ENCODE measurements at regions not wholly inside any gene's neighbourhood (a gene's known extent, or its start where the extent isn't known, plus 50 kb on each side); places are given as distances from the start of the nearest gene placed in this dataset.

DNA sequence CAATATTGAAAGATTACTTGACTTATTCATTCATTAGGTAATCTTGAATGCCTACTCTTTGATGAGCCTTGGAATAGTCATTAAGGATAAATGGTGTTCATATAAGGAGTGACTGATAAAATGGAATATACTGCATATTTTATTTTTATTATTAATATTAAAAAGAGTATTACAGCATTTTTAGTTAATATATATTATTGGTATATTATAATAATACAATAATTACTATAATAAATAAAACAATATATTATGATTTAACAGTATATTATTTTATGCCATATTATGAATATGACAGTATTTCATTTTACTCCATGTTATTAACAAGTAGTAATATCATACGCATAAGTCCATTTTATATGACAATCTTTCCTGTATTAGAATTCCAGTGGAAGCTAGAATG is 490.8 kb upstream of the NFIA start:
- H3K4me3 Mint-ChIP-seq (ENCODE audit: unreplicated experiment), result no peak overlapping the region
- TF ChIP-seq, protein P1, sequence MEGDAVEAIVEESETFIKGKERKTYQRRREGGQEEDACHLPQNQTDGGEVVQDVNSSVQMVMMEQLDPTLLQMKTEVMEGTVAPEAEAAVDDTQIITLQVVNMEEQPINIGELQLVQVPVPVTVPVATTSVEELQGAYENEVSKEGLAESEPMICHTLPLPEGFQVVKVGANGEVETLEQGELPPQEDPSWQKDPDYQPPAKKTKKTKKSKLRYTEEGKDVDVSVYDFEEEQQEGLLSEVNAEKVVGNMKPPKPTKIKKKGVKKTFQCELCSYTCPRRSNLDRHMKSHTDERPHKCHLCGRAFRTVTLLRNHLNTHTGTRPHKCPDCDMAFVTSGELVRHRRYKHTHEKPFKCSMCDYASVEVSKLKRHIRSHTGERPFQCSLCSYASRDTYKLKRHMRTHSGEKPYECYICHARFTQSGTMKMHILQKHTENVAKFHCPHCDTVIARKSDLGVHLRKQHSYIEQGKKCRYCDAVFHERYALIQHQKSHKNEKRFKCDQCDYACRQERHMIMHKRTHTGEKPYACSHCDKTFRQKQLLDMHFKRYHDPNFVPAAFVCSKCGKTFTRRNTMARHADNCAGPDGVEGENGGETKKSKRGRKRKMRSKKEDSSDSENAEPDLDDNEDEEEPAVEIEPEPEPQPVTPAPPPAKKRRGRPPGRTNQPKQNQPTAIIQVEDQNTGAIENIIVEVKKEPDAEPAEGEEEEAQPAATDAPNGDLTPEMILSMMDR (IDR thresholded peaks at IDR 0.05; ENCODE audit: unreplicated experiment), result no peak
- no peak for DNase-seq (ENCODE audit: low spot score)
- H3K9me3 Mint-ChIP-seq (ENCODE audit: unreplicated experiment), result no peaks in the 10 kb centered on the region
- H3K27me3 Mint-ChIP-seq (ENCODE audit: unreplicated experiment), result no peaks in the 10 kb centered on the region
- H3K4me1 Mint-ChIP-seq (ENCODE audit: unreplicated experiment), result peaks cover 9% of the 10 kb centered on the region
- H3K36me3 Mint-ChIP-seq (ENCODE audit: low read depth, unreplicated experiment), result no peaks in the 10 kb centered on the region
- no peak overlapping the region for H3K27ac Mint-ChIP-seq (ENCODE audit: unreplicated experiment)

DNA sequence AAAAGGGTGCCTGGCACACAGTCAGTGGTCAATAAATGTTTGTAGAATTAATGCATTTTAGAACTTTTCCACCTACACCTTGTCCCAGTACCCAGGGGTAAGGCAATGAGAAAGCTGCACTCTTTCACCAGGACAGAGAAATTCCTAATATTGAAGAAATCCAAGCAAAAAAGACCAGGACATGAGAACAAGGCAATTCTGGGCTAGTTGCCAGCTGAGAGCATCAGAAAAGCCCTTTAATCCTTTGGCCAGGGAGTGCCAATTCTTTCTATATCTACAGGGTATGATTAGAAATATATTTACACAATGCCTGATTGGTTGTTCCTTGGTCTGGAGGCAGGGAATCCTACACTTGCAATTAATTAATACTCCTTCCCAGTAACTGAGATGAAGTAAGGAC is 492.4 kb upstream of the NFIA start:
- Mint-ChIP-seq H3K4me3 (ENCODE audit: unreplicated experiment) (no peak overlapping the region), H3K4me1 (ENCODE audit: unreplicated experiment) (peaks cover 9% of the 10 kb centered on the region), H3K36me3 (ENCODE audit: low read depth, unreplicated experiment) (no peaks in the 10 kb centered on the region), H3K9me3 (ENCODE audit: unreplicated experiment) (no peaks in the 10 kb centered on the region), H3K27ac (ENCODE audit: unreplicated experiment) (no peak overlapping the region), H3K27me3 (ENCODE audit: unreplicated experiment) (no peaks in the 10 kb centered on the region)
- DNase-seq (ENCODE audit: low spot score), result no peak
- TF ChIP-seq, protein P1 (IDR thresholded peaks at IDR 0.05; ENCODE audit: unreplicated experiment), result no peak

GRCh38 chr1:60589046-60589748 is 493.2 kb upstream of the NFIA start:
- H3K27me3 Mint-ChIP-seq (ENCODE audit: unreplicated experiment), result no peaks in the 10 kb centered on the region
- no peak for DNase-seq (ENCODE audit: low spot score)
- H3K9me3 Mint-ChIP-seq (ENCODE audit: unreplicated experiment), result no peaks in the 10 kb centered on the region
- TF ChIP-seq, protein P1 (IDR thresholded peaks at IDR 0.05; ENCODE audit: unreplicated experiment), result no peak
- H3K4me3 Mint-ChIP-seq (ENCODE audit: unreplicated experiment), result no peak overlapping the region
- H3K27ac Mint-ChIP-seq (ENCODE audit: unreplicated experiment), result no peak overlapping the region
- peaks cover 9% of the 10 kb centered on the region for H3K4me1 Mint-ChIP-seq (ENCODE audit: unreplicated experiment)
- no peaks in the 10 kb centered on the region for H3K36me3 Mint-ChIP-seq (ENCODE audit: low read depth, unreplicated experiment)

GRCh38 chr1:60584371-60584770 is 498.0 kb upstream of the NFIA start:
- no peaks in the 10 kb centered on the region for H3K36me3 Mint-ChIP-seq (ENCODE audit: low read depth, unreplicated experiment)
- no peak overlapping the region for H3K4me3 Mint-ChIP-seq (ENCODE audit: unreplicated experiment)
- no peak for DNase-seq (ENCODE audit: low spot score)
- no peak overlapping the region for H3K27ac Mint-ChIP-seq (ENCODE audit: unreplicated experiment)
- TF ChIP-seq, protein P1 (IDR thresholded peaks at IDR 0.05; ENCODE audit: unreplicated experiment), result no peak
- no peaks in the 10 kb centered on the region for H3K9me3 Mint-ChIP-seq (ENCODE audit: unreplicated experiment)
- peaks cover 2% of the 10 kb centered on the region for H3K27me3 Mint-ChIP-seq (ENCODE audit: unreplicated experiment)
- H3K4me1 Mint-ChIP-seq (ENCODE audit: unreplicated experiment), result peaks cover 17% of the 10 kb centered on the region

GRCh38 chr1:60583696-60584095 is 498.7 kb upstream of the NFIA start:
- no peak overlapping the region for H3K27ac Mint-ChIP-seq (ENCODE audit: unreplicated experiment)
- no peaks in the 10 kb centered on the region for H3K9me3 Mint-ChIP-seq (ENCODE audit: unreplicated experiment)
- H3K27me3 Mint-ChIP-seq (ENCODE audit: unreplicated experiment), result peaks cover 2% of the 10 kb centered on the region
- no peak overlapping the region for H3K4me3 Mint-ChIP-seq (ENCODE audit: unreplicated experiment)
- no peak for DNase-seq (ENCODE audit: low spot score)
- TF ChIP-seq, protein P1 (IDR thresholded peaks at IDR 0.05; ENCODE audit: unreplicated experiment), result no peak
- no peaks in the 10 kb centered on the region for H3K36me3 Mint-ChIP-seq (ENCODE audit: low read depth, unreplicated experiment)
- peaks cover 10% of the 10 kb centered on the region for H3K4me1 Mint-ChIP-seq (ENCODE audit: unreplicated experiment)

Data from endothelial cell (in vitro differentiated cells).